Activated T-cell treated with anti-CD3 and anti-CD28 coated beads, Interleukin-2, amount 50 U/mL, for 24 hours (primary cell): ENCODE measurements at regions not wholly inside any gene's neighbourhood (a gene's known extent, or its start where the extent isn't known, plus 50 kb on each side); places are given as distances from the start of the nearest gene placed in this dataset.

Experiments used
- DNase-seq: peaks from one replicate; pipeline ENCODE4 v3.0.0-alpha.2; 2020
- H3K27ac Mint-ChIP-seq: 2 replicates; pipeline ENCODE4 v1.8.0; 2020; ENCODE audit warnings: mild to moderate bottlenecking, mixed read lengths
- H3K27me3 Mint-ChIP-seq: 2 replicates; pipeline ENCODE4 v1.8.0; 2020; ENCODE audit warnings: mixed read lengths
- H3K36me3 Mint-ChIP-seq: 2 replicates; pipeline ENCODE4 v1.8.0; 2020; ENCODE audit warnings: low read depth, mixed read lengths
- H3K4me1 Mint-ChIP-seq: 2 replicates; pipeline ENCODE4 v1.8.0; 2020; ENCODE audit warnings: low read depth, mixed read lengths
- H3K4me3 Mint-ChIP-seq: 2 replicates; pipeline ENCODE4 v1.8.0; 2020; ENCODE audit warnings: mild to moderate bottlenecking, moderate library complexity, mixed read lengths
- H3K9me3 Mint-ChIP-seq: 2 replicates; pipeline ENCODE4 v1.8.0; 2020; ENCODE audit warnings: mixed read lengths

- no peaks in the 10 kb centered on the region for H3K36me3 Mint-ChIP-seq
- no peaks in the 10 kb centered on the region for H3K27me3 Mint-ChIP-seq
- H3K9me3 Mint-ChIP-seq, result no peaks in the 10 kb centered on the region
- H3K4me3 Mint-ChIP-seq, result no peak overlapping the region
- DNase-seq, result no peak
- no peaks in the 10 kb centered on the region for H3K4me1 Mint-ChIP-seq
- no peak overlapping the region for H3K27ac Mint-ChIP-seq
Measured at GRCh38 chr13:79803296-79803695, 322.3 kb downstream of the NDFIP2 start.

DNA sequence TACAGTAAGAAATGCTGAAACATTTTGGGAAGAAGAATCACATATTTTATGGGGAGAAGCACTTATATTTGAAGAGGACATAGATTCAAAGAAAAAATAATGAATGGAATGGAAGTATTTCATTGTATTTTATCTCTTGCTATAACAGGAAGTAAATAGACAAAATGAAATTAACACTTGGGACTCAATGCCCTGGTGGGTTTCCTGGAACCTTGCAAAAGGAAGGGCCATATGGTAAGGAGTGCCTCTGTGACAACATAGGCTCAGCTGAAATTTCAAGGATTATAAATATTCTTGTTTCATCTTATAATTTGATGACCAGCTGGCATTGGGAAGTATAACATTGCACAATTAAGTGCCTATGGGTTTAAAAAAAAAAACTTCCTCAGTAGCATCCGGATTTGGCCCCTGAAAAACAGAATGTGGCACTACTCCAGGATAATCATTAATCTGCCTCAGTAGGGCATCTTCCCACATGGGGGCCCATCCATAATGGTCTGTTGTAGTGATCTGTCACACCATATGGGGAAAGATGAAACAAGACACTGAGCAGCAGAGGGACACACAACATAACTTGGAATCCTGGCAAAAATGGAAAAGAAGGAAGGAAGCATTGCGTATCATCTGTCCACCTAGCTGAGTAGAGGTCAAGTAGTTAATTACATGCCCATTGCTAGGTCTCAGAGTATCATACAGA lies 321.6 kb downstream of the NDFIP2 start:
- no peaks in the 10 kb centered on the region for H3K4me1 Mint-ChIP-seq
- no peaks in the 10 kb centered on the region for H3K27me3 Mint-ChIP-seq
- no peak overlapping the region for H3K4me3 Mint-ChIP-seq
- no peak for DNase-seq
- no peaks in the 10 kb centered on the region for H3K36me3 Mint-ChIP-seq
- H3K9me3 Mint-ChIP-seq, result no peaks in the 10 kb centered on the region
- no peak overlapping the region for H3K27ac Mint-ChIP-seq

DNA sequence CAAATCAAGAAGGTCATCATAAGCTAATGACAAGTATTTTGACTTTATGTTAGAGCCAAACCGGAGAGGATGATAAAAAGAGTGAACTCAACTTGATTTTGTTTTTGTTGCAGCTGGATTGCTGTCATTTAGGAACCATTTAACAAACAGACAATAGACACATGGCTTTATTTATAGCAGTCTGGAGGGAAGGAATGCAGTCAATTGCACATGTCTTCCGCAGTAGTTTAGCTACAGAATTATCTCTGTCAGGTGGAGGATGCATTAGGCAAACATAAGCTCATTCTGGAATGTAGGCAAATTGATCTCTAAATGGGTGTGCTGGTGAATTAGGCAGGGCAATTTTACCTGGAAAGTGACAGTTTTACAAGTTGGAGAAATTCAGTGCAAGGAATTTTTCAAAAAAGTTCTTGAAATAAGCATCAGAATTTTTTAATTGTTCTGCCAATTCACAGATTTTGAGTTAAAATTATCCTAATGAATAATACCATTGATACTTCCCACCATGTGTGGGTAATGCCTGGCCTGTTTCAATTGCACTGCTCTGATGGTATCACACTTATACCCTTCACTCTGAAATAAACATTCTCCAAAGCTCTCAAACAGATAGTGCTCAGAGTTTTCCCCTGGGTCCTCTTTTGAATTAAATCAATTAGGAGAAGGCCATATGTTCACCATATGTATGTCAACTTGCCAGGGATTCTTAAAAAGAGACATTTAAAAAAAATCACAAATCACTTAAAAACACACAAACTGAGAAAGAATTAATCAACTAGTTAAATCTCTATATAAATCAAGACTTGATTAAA lies 318.3 kb downstream of the NDFIP2 start:
- DNase-seq, result no peak
- H3K27me3 Mint-ChIP-seq, result no peaks in the 10 kb centered on the region
- no peaks in the 10 kb centered on the region for H3K36me3 Mint-ChIP-seq
- no peaks in the 10 kb centered on the region for H3K4me1 Mint-ChIP-seq
- no peak overlapping the region for H3K27ac Mint-ChIP-seq
- H3K4me3 Mint-ChIP-seq, result no peak overlapping the region
- no peaks in the 10 kb centered on the region for H3K9me3 Mint-ChIP-seq

- no peak for DNase-seq
- peaks cover 4% of the 10 kb centered on the region for H3K9me3 Mint-ChIP-seq
- no peaks in the 10 kb centered on the region for H3K27me3 Mint-ChIP-seq
- no peaks in the 10 kb centered on the region for H3K4me1 Mint-ChIP-seq
- no peaks in the 10 kb centered on the region for H3K36me3 Mint-ChIP-seq
- no peak overlapping the region for H3K27ac Mint-ChIP-seq
- H3K4me3 Mint-ChIP-seq, result no peak overlapping the region
Measured at GRCh38 chr13:79796136-79796535, 315.2 kb downstream of the NDFIP2 start.

- no peak for DNase-seq
- no peaks in the 10 kb centered on the region for H3K36me3 Mint-ChIP-seq
- peaks cover 4% of the 10 kb centered on the region for H3K9me3 Mint-ChIP-seq
- no peaks in the 10 kb centered on the region for H3K4me1 Mint-ChIP-seq
- H3K4me3 Mint-ChIP-seq, result no peak overlapping the region
- H3K27ac Mint-ChIP-seq, result no peak overlapping the region
- no peaks in the 10 kb centered on the region for H3K27me3 Mint-ChIP-seq
Measured at GRCh38 chr13:79794931-79795330, 314.0 kb downstream of the NDFIP2 start.

GRCh38 chr13:79792716-79793115 lies 311.8 kb downstream of the NDFIP2 start:
- Mint-ChIP-seq H3K27me3 (no peaks in the 10 kb centered on the region), H3K9me3 (peaks cover 4% of the 10 kb centered on the region), H3K27ac (no peak overlapping the region), H3K4me3 (no peak overlapping the region), H3K36me3 (no peaks in the 10 kb centered on the region), H3K4me1 (no peaks in the 10 kb centered on the region)
- DNase-seq, result no peak

DNA sequence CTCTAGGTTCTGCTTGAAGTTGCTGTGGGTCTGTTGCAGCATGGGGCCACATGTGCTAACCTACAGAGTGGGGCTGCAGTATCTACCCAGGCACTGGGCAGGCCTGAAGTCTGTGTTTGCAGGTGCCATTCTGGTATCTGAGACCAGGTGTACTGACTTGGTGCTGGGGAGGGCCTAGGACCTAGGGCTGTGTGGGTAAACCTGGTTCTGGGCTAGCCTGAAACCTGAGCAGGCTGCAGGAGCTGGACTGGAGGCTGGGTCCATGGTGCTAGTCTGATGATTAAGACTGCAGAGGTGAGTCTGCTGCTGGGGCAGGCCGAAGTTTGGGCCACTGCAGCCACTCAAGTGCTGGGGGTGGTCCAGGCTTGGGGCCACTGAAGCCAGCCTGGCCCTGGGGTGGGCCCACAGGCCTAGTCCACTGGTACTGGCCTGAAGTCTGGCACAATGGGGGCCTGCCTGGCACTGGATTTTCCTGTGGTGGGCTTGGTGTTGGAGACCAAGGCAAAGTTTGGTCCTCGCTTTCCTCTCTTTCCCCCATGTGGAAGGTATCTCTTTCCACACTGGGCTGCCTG lies 310.6 kb downstream of the NDFIP2 start:
- H3K36me3 Mint-ChIP-seq, result no peaks in the 10 kb centered on the region
- no peaks in the 10 kb centered on the region for H3K27me3 Mint-ChIP-seq
- H3K27ac Mint-ChIP-seq, result no peak overlapping the region
- H3K9me3 Mint-ChIP-seq, result peaks cover 4% of the 10 kb centered on the region
- DNase-seq, result no peak
- H3K4me1 Mint-ChIP-seq, result no peaks in the 10 kb centered on the region
- H3K4me3 Mint-ChIP-seq, result no peak overlapping the region

- Mint-ChIP-seq H3K36me3 (no peaks in the 10 kb centered on the region), H3K27me3 (no peaks in the 10 kb centered on the region)
- no peak for DNase-seq
Measured at GRCh38 chr13:79786176-79786575, 305.2 kb downstream of the NDFIP2 start.

GRCh38 chr13:79782541-79783205 lies 301.7 kb downstream of the NDFIP2 start:
- Mint-ChIP-seq H3K9me3 (no peaks in the 10 kb centered on the region), H3K27me3 (no peaks in the 10 kb centered on the region)

More at GRCh38 chr13:79786176-79786575, 305.2 kb downstream of the NDFIP2 start:
- Mint-ChIP-seq H3K27ac (no peak overlapping the region), H3K4me1 (no peaks in the 10 kb centered on the region), H3K9me3 (no peaks in the 10 kb centered on the region), H3K4me3 (no peak overlapping the region)

GRCh38 chr13:79781829-79782540 lies 301.0 kb downstream of the NDFIP2 start:
- H3K4me1 Mint-ChIP-seq, result no peaks in the 10 kb centered on the region
- no peak overlapping the region for H3K4me3 Mint-ChIP-seq
- no peaks in the 10 kb centered on the region for H3K36me3 Mint-ChIP-seq
- no peak overlapping the region for H3K27ac Mint-ChIP-seq
- no peaks in the 10 kb centered on the region for H3K9me3 Mint-ChIP-seq
- H3K27me3 Mint-ChIP-seq, result no peaks in the 10 kb centered on the region
- no peak for DNase-seq

More at GRCh38 chr13:79782541-79783205, 301.7 kb downstream of the NDFIP2 start:
- no peak for DNase-seq
- Mint-ChIP-seq H3K27ac (no peak overlapping the region), H3K4me1 (no peaks in the 10 kb centered on the region), H3K4me3 (no peak overlapping the region), H3K36me3 (no peaks in the 10 kb centered on the region)

- Mint-ChIP-seq H3K4me1 (no peaks in the 10 kb centered on the region), H3K4me3 (no peak overlapping the region), H3K36me3 (no peaks in the 10 kb centered on the region), H3K27ac (no peak overlapping the region), H3K27me3 (no peaks in the 10 kb centered on the region), H3K9me3 (no peaks in the 10 kb centered on the region)
- DNase-seq, result no peak
Measured at GRCh38 chr13:79780240-79780639, 299.3 kb downstream of the NDFIP2 start.

DNA sequence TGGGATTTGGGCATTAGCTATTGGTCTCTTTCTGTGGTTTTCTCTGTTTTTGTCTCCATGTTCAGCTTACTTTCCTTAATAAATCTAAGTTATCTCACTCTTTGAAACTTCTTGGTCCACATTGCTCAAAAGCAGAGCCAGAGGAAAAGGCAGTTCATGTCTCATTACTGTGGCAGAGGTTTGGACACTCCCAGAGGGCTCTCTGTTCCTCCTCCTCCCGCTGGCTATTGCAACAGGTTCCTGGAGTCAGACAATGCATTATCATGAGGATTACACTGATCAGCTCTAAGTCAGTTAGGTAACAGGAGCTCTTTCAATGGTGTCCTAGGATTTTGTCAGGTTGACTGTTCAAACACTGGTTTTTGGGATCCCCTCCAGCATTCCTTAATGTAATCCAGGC lies 298.8 kb downstream of the NDFIP2 start:
- no peak for DNase-seq

DNA sequence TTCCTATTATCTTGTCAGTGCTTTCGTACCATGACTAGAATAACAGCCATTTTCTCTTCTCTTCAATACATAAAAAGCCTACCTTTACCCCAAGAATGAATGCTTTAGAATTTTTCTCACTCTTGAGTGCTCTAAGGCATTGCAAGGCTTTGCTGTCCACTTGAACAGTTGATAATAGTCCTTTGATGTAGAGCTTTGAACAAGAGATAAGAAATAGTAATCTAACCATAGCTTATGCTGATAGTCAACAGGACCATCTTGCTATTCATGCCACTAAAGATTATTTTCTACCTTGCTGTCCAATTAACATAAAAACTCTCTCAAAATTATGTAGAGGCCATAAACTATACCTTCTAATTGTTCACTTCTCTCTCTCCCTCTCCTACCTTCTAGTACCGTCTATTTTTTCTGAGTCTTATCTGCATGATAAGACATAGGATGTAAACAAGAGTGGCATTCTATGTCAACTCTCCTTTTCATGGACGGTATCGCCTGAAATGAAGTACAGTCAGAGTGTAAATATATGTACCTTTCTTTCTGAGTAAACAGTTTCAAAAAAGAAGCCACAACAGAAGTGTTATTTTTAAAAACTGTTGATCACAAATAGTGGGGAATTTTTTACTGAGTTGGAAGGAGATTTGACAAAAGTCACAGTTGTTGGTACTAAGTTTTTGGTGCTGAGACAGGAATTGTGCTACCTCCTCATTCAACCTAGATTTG lies 297.9 kb downstream of the NDFIP2 start:
- Mint-ChIP-seq H3K4me1 (no peaks in the 10 kb centered on the region), H3K4me3 (no peak overlapping the region), H3K36me3 (no peaks in the 10 kb centered on the region), H3K27me3 (peaks cover 2% of the 10 kb centered on the region), H3K27ac (no peak overlapping the region), H3K9me3 (no peaks in the 10 kb centered on the region)
- no peak for DNase-seq

More for the DNA sequence above, 298.8 kb downstream of the NDFIP2 start:
- no peaks in the 10 kb centered on the region for H3K36me3 Mint-ChIP-seq
- no peaks in the 10 kb centered on the region for H3K27me3 Mint-ChIP-seq
- H3K4me1 Mint-ChIP-seq, result no peaks in the 10 kb centered on the region
- H3K9me3 Mint-ChIP-seq, result no peaks in the 10 kb centered on the region
- no peak overlapping the region for H3K27ac Mint-ChIP-seq
- no peak overlapping the region for H3K4me3 Mint-ChIP-seq

DNA sequence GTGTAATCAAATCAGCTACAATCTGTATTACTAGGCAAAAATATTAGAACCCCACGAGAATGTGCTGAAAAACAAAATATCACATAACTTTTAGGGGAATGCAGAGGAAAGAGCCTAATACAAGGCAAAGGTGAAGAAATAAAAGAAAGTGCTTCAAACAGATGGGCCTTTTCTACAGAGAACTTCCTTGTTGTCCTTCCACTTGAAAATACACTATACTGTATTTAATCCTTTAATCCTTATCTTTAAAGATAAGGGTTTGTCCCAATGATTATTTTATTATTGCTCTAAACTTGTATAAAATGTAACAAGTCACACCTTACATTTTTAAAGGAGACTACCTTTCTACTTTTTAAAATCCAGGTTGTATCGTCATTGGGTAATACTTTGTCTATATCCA lies 296.5 kb downstream of the NDFIP2 start:
- Mint-ChIP-seq H3K27ac (no peak overlapping the region), H3K4me1 (no peaks in the 10 kb centered on the region), H3K27me3 (peaks cover 2% of the 10 kb centered on the region), H3K36me3 (no peaks in the 10 kb centered on the region), H3K4me3 (no peak overlapping the region), H3K9me3 (no peaks in the 10 kb centered on the region)
- no peak for DNase-seq
